AG10803 (cell line): ENCODE measurements at regions not wholly inside any gene's neighbourhood (a gene's known extent, or its start where the extent isn't known, plus 50 kb on each side); places are given as distances from the start of the nearest gene placed in this dataset.
"Not testable (repeated sequence)": the region's sequence is repeated elsewhere in the genome, so short reads cannot be mapped to it uniquely, and the experiment has no call there.

Source experiments
- DNase-seq: peaks from one replicate; pipeline ENCODE4 v3.0.0; 2010; ENCODE audit warnings: low read depth
- H3K4me3 ChIP-seq: 2 replicates; pipeline ENCODE4 v1.5.1; 2011; ENCODE audit warnings: mild to moderate bottlenecking, low read length, control low read depth
- CTCF ChIP-seq: conservative IDR thresholded peaks from 2 replicates; pipeline ENCODE4 v1.5.1; 2011; ENCODE audit warnings: mild to moderate bottlenecking, low read length, control low read depth, inconsistent platforms

DNA sequence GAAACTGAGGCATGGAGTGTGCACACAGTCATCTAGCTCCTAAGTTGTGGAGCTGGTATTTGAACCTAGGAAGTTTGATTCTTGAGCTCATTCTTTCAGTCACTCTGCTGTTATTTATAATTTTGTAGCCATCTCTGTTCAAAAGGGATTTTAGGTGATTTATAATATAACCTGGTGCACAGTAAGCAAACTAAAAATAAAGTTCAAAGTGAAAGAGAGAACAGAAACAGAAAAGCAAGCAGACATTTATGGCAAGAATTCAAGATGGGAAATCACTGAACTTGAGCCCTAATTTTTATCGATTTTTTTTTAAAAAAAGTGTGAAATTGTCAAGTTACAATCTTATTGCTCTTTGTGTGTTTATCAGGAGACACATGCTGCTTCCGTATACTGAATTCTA is 71.4 kb upstream of the SLC7A14 start:
- no peak for TF ChIP-seq CTCF
- no peak for DNase-seq
- no peak overlapping the region for H3K4me3 ChIP-seq

- no peak overlapping the region for H3K4me3 ChIP-seq
- no peak for DNase-seq
- TF ChIP-seq CTCF = no peak
These were observed 70.4 kb upstream of the SLC7A14 start for GRCh38 chr3:170656284-170656683.

DNA sequence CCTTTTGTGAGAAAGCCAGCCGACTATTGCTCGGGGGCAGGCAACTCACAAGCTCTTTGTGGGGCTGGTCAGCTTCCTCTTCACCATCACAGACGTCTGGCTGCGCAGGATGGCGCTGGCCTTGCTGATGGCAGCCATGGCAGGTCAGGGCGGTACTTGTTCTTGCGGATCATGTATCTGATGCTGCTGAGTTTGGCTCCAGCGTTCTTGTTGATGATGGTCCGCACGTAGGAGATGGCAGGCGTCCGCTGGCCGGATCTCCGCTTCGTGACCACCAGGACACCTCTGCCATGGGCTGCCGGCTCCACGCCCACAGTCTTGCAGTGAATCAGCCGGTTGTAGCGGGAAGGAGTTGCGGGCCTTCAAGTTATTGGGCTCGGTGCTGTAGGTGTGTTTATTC is 67.9 kb upstream of the SLC7A14 start:
- no peak for TF ChIP-seq CTCF
- DNase-seq = no peak
- H3K4me3 ChIP-seq = no peak overlapping the region

DNA sequence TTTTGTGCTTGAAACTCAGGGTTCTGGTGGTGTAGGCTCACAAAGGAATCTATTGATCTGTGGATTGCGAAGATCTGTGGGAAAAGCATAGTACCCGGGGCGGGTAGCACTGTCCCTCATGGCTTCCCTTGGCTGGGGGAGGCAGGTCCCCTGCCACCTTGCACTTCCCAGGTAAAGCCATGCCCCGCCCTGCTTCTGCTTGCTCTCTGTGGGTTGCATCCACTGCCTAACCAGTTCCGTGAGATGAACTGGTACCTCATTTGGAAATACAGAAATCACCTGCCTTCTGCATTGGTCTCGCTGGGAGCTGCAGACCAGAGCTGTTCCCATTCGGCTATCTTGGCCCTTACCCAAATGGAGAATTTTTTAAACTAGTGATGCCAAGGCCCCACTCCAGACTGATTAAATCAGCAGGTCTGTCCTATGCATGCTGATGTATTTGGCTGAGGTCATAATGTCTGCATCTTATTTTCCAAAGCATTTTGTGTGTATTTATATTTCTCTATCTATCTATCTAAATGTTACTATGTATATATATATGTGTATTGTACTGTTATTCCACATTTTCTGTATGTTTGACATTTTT is 65.5 kb upstream of the SLC7A14 start:
- no peak for DNase-seq
- TF ChIP-seq CTCF = no peak
- no peak overlapping the region for H3K4me3 ChIP-seq

DNA sequence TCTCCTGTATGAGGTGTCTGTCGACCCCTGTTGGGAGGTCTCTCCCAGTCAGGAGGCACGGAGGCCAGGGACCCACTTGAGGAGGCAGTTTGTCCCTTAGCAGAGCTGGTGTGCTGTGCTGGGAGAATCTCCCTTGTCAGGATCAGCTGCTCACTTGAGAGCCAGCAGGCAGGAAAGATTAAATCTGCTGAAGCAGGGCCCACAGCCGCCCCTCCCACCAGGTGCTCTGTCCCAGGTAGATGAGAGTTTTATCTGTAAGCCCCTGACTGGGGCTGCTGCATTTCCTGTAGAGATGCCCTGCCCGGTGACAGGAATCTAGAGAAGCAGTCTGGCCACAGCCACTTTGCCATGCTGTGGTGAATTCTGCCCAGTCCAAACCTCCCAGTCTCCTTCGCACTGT is 64.7 kb upstream of the SLC7A14 start:
- not testable (repeated sequence) for H3K4me3 ChIP-seq, DNase-seq

DNA sequence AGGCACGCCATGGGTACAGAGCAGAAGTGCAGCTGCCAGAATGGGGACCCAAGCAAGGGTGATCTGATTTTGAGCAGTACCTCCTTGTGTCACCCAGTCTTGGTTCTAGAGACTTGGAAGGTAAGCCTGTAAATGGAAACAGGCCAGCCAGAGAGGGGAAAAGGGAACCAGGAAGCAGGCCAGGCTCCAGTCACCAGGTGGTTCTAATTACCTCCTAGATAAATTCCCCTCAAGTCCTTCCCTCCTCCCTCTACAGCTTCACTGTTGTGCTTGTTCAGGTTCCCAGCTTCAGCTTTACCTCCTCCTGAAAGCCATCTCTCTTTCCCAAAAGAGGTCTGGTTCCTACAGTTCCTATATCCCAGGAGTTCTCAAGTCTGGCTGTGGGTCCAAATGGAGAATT is 58.8 kb upstream of the SLC7A14 start:
- peak; percentile 56 for DNase-seq
- H3K4me3 ChIP-seq = no peak overlapping the region
- TF ChIP-seq CTCF = no peak

DNA sequence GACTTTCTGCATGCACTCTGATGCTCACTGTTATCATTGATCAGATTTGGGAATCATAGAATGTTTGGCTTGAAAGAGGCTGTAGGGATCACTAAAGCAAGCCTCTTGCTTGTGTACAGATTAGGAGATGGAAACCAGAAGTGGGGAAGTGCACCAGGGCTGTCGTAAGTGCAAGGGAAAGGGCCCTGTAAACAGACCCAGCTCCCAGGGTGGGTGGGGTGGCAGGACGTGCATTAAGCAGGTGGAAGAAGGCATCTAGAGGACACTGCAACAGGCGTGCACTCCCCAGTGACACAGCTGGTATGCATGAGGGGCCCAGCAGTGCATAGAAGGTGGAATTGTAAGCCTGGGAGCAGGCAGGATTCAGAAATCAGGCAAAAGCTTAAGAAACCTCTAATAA is 58.0 kb upstream of the SLC7A14 start:
- no peak for DNase-seq
- no peak overlapping the region for H3K4me3 ChIP-seq
- TF ChIP-seq CTCF = no peak
